Lower leg skin (tissue), 4 donors: ENCODE measurements at regions not wholly inside any gene's neighbourhood (a gene's known extent, or its start where the extent isn't known, plus 50 kb on each side); places are given as distances from the start of the nearest gene placed in this dataset.

Source experiments
- DNase-seq, 2 donors: peaks; one replicate each; pipeline ENCODE4 v3.0.0-alpha.2; 2019; ENCODE audit warnings: low spot score in 2 of 2
- H3K4me3 ChIP-seq: fragments of 200-600 bp; sonication (generic); 2 replicates; pipeline ENCODE4 v1.5.1; 2017; ENCODE audit warnings: mild to moderate bottlenecking, low read depth; ENCODE audit not compliant: poor library complexity, severe bottlenecking
- CTCF ChIP-seq, 3 donors: fragments of 450-650 bp; IDR thresholded peaks; one replicate each; pipeline ENCODE4 v1.5.1; 2016; ENCODE audit warnings: antibody characterized with exemption in 3 of 3, mild to moderate bottlenecking in 3 of 3, moderate library complexity in 2 of 3
- POLR2A ChIP-seq, 2 donors: fragments of 450-650 bp; IDR thresholded peaks; one replicate each; pipeline ENCODE4 v1.6.1; 2016 to 2017; ENCODE audit warnings: antibody characterized with exemption in 2 of 2, mild to moderate bottlenecking in 1 of 2, moderate library complexity in 1 of 2
- WGBS, 2 donors: methylation state at CpG; one replicate each; pipeline ENCODE4 v1.1.5; 2018; 5-methylcytosine and 5-hydroxymethylcytosine counted together
- intact Hi-C: fragments of 100-400 bp; cut with DNase I; formaldehyde crosslinking; loops from one replicate; pipeline ENCODE4 v1.15.0; 2023; ENCODE audit warnings: low total_unique reads

GRCh38 chr7:28276298-28276697 is 95.7 kb upstream of the JAZF1 start:
- TF ChIP-seq POLR2A (IDR thresholded peaks at IDR 0.05), result no peak
- TF ChIP-seq CTCF (IDR thresholded peaks at IDR 0.05), result no peak
- no peak for DNase-seq
- intact Hi-C loops, result no loop called here
- no peak overlapping the region for H3K4me3 ChIP-seq
- 43 to 59% methylated on average over 3 of the region's 3 CpGs for WGBS, 2 donors

GRCh38 chr7:28277364-28277763 is 96.8 kb upstream of the JAZF1 start:
- H3K4me3 ChIP-seq, result no peak overlapping the region
- intact Hi-C loops, result no loop called here
- TF ChIP-seq POLR2A (IDR thresholded peaks at IDR 0.05) (no peak), CTCF (IDR thresholded peaks at IDR 0.05) (no peak)
- 19 to 33% methylated on average over 1 of the region's 1 CpG for WGBS, 2 donors
- no peak for DNase-seq

DNA sequence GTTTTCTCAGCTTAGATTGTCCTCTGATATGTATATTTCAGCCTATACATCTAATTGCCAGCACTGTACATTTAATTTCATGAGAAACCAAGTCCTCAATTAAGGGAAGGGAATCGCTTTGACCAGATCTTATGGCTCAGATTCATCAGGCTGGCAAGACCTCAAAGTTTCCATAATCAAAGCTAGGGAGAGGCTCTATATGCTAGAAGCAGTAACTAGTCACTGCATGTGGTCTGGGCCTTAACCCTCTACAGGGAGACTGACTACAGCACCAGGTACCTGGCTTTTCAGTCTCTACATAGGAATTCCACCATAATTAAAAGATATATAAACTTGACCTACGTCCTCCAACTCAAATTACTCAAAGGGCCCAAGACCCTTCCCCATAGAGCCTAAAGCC is 97.4 kb upstream of the JAZF1 start:
- DNase-seq, result no peak
- no peak overlapping the region for H3K4me3 ChIP-seq
- WGBS, 2 donors, result 56 to 66% methylated on average over 2 of the region's 2 CpGs
- intact Hi-C loops, result no loop called here
- TF ChIP-seq CTCF (IDR thresholded peaks at IDR 0.05) (no peak), POLR2A (IDR thresholded peaks at IDR 0.05) (no peak)

DNA sequence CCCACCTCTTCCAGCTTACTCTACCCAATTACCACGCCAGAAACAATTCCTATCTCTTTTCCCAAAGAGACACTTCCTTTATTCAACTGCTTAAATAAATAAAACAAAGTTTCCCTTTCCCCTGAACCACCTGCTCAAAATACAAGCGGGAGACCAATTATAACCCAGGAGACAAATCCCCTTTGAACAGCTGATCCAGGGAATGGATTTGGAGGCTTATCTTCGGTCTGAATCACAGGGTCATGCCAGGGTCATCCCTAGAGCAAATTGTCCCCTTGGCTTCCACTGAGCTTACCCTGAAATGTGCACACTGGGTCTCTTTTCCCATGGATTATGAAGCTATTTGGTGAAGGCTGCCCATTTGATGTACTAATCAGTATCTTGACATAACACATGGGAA is 99.9 kb upstream of the JAZF1 start:
- intact Hi-C loops, result no loop called here
- no peak for DNase-seq
- WGBS, 2 donors, result 69 to 75% methylated on average over 3 of the region's 3 CpGs
- TF ChIP-seq CTCF (IDR thresholded peaks at IDR 0.05) (no peak), POLR2A (IDR thresholded peaks at IDR 0.05) (no peak)
- H3K4me3 ChIP-seq, result no peak overlapping the region

GRCh38 chr7:28290496-28290895 is 109.9 kb upstream of the JAZF1 start:
- WGBS, 2 donors, result 83 to 87% methylated on average over 2 of the region's 2 CpGs
- intact Hi-C loops, result no loop called here
- TF ChIP-seq POLR2A (IDR thresholded peaks at IDR 0.05) (no peak), CTCF (IDR thresholded peaks at IDR 0.05) (no peak)
- DNase-seq, result no peak
- H3K4me3 ChIP-seq, result no peak overlapping the region

DNA sequence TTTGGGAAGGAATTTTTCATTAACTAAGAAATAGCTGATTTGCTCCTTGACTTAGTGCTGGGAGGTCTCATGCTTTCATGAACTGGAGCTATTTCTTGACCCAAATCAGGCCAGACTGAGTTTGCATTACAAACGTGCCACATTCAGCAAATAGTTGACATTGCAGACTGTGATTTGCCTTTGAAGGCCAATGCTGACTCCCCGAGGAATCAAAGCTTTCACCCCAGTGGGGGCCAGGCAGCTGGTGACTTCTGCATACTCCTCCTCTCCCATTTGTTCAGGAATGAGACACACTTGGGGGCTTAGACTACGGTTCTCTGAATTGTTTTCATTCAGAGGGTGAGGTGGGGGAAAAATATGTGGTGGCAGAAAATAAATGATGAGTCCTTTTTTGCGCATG is 111.0 kb upstream of the JAZF1 start:
- intact Hi-C loops, result no loop called here
- no peak overlapping the region for H3K4me3 ChIP-seq
- TF ChIP-seq CTCF (IDR thresholded peaks at IDR 0.05) (no peak), POLR2A (IDR thresholded peaks at IDR 0.05) (no peak)
- WGBS, 2 donors, result 79 to 89% methylated on average over 4 of the region's 4 CpGs
- no peak for DNase-seq
